Sigmoid colon (tissue), 6 donors: ENCODE measurements at regions not wholly inside any gene's neighbourhood (a gene's known extent, or its start where the extent isn't known, plus 50 kb on each side); places are given as distances from the start of the nearest gene placed in this dataset.

Experiments
- DNase-seq: peaks from one replicate; pipeline ENCODE4 v3.0.0-alpha.2; 2019
- H3K27ac ChIP-seq, 4 donors: fragments of 200-600 bp; sonication (generic); one replicate each; pipeline ENCODE4 v1.5.1; 2016 to 2019; ENCODE audit warnings: mild to moderate bottlenecking in 1 of 4
- H3K27me3 ChIP-seq, 3 donors: fragments of 200-600 bp; sonication (generic); one replicate each; pipeline ENCODE4 v1.5.1; 2019; ENCODE audit warnings: mild to moderate bottlenecking in 1 of 3
- H3K36me3 ChIP-seq, 4 donors: fragments of 200-600 bp; sonication (generic); one replicate each; pipeline ENCODE4 v1.5.1; 2016 to 2019
- H3K4me1 ChIP-seq, 4 donors: fragments of 200-600 bp; sonication (generic); one replicate each; pipeline ENCODE4 v1.5.1; 2017 to 2019
- H3K4me3 ChIP-seq, 4 donors: fragments of 200-600 bp; sonication (generic); one replicate each; pipeline ENCODE4 v1.5.1; 2017 to 2019; ENCODE audit warnings: mild to moderate bottlenecking in 2 of 4, moderate library complexity in 1 of 4
- H3K9me3 ChIP-seq, 4 donors: fragments of 200-600 bp in 3 of 4; sonication (generic) in 3 of 4; one replicate each; pipeline versions ENCODE4 v1.5.1 to v1.6.1; 2013 to 2019
- EP300 ChIP-seq, 4 donors: sonication (generic); formaldehyde crosslinking; IDR thresholded peaks; one replicate each; pipeline ENCODE4 v1.6.1; 2017; ENCODE audit warnings: antibody characterized with exemption in 4 of 4
- POLR2A ChIP-seq, 2 donors: fragments of 450-650 bp; IDR thresholded peaks; one replicate each; pipeline ENCODE4 v1.6.1; 2016; ENCODE audit warnings: antibody characterized with exemption in 2 of 2, mild to moderate bottlenecking in 2 of 2, moderate library complexity in 2 of 2
- POLR2AphosphoS5 ChIP-seq, 4 donors: sonication (generic); formaldehyde crosslinking; IDR thresholded peaks; one replicate each; pipeline ENCODE4 v1.6.1; 2017; ENCODE audit warnings: antibody characterized with exemption in 4 of 4
- WGBS, 2 donors: extraction: QIAGEN DNeasy Blood & Tissue Kit; methylation state at CpG; one replicate each; pipeline ENCODE4 v1.1.7; 2013; 5-methylcytosine and 5-hydroxymethylcytosine counted together
- intact Hi-C: fragments of 100-400 bp; cut with DNase I; formaldehyde crosslinking; loops from one replicate; pipeline ENCODE4 v1.15.1; 2023
- TF ChIP-seq, protein P1 (sequence below), 4 experiments: fragments of 450-650 bp in 3 of 4; fragments of 200-600 bp in 1 of 4; IDR thresholded peaks; one replicate each; pipeline ENCODE4 v1.5.1; 2016 to 2019; ENCODE audit warnings: antibody characterized with exemption in 4 of 4, mild to moderate bottlenecking in 3 of 4, moderate library complexity in 2 of 4
- donor health status: healthy with polysubstance abuse.
- donor health status: healthy.

DNA sequence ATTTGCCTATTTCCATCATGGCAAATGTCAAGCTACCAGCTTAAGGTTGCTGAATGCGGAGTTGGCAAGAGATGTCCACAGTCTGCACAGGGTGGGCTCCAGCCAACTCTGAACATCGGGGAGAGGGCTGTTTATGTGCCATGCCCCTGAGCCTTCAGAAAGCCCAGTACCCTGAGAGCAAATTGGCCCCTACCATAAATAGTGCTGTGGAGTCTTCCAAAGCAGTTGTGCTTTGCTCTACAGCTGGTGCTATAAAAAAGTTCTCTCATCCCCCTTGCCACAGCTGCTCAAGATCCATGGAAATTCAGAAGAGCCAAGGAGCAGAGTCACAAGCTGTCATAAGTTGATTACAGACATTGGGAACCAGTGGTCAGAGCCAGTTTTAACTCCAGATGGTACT lies 85.6 kb upstream of the CLDN14 start:
- H3K9me3 ChIP-seq = peaks cover 0 to 3% (median 0%) of the 10 kb centered on the region in 4 donors
- no peaks in the 10 kb centered on the region for H3K4me1 ChIP-seq
- peaks cover 0 to 28% (median 4%) of the 10 kb centered on the region in 3 donors for H3K27me3 ChIP-seq
- H3K4me3 ChIP-seq = no peak overlapping the region
- no peaks in the 10 kb centered on the region for H3K36me3 ChIP-seq
- WGBS, 2 donors = 83 to 90% methylated on average over 2 of the region's 2 CpGs
- TF ChIP-seq POLR2A (IDR thresholded peaks at IDR 0.05) = no peak
- no peak for TF ChIP-seq POLR2AphosphoS5 (IDR thresholded peaks at IDR 0.05)
- TF ChIP-seq EP300 (IDR thresholded peaks at IDR 0.05) = no peak
- TF ChIP-seq, protein P1, sequence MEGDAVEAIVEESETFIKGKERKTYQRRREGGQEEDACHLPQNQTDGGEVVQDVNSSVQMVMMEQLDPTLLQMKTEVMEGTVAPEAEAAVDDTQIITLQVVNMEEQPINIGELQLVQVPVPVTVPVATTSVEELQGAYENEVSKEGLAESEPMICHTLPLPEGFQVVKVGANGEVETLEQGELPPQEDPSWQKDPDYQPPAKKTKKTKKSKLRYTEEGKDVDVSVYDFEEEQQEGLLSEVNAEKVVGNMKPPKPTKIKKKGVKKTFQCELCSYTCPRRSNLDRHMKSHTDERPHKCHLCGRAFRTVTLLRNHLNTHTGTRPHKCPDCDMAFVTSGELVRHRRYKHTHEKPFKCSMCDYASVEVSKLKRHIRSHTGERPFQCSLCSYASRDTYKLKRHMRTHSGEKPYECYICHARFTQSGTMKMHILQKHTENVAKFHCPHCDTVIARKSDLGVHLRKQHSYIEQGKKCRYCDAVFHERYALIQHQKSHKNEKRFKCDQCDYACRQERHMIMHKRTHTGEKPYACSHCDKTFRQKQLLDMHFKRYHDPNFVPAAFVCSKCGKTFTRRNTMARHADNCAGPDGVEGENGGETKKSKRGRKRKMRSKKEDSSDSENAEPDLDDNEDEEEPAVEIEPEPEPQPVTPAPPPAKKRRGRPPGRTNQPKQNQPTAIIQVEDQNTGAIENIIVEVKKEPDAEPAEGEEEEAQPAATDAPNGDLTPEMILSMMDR (IDR thresholded peaks at IDR 0.05) = no peak
- intact Hi-C loops = no loop called here
- no peak overlapping the region for H3K27ac ChIP-seq
- no peak for DNase-seq

DNA sequence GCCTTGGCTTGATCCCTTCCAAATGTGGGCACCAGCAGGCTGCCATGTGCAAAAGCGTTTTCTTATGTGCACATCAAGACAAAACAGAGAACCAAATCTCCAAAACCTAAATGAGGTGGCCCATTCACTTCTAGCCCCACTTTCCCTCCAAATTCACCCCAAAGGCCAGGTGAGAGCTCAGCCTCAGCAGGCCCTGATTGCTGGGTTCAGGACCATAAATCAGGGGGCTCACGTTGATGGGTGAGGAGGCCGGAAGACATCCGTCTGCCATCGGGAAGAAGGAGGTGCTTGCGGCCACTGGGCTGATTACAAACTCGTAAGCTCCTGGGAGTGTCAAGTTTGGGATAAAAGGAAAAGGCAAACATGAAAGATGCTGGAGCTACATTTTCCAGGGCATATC lies 86.7 kb upstream of the CLDN14 start:
- intact Hi-C loops = no loop called here
- no peak for TF ChIP-seq POLR2A (IDR thresholded peaks at IDR 0.05)
- TF ChIP-seq POLR2AphosphoS5 (IDR thresholded peaks at IDR 0.05) = no peak
- TF ChIP-seq, protein P1 (IDR thresholded peaks at IDR 0.05) = no peak
- TF ChIP-seq EP300 (IDR thresholded peaks at IDR 0.05) = no peak
- peaks cover 0 to 28% (median 4%) of the 10 kb centered on the region in 3 donors for H3K27me3 ChIP-seq

GRCh38 chr21:36567216-36567885 lies 87.4 kb upstream of the CLDN14 start:
- Histone ChIP-seq H3K36me3 (no peaks in the 10 kb centered on the region), H3K9me3 (peaks cover 0 to 3% (median 0%) of the 10 kb centered on the region in 4 donors), H3K27ac (no peak overlapping the region), H3K4me3 (no peak overlapping the region), H3K4me1 (no peaks in the 10 kb centered on the region), H3K27me3 (peaks cover 0 to 28% (median 4%) of the 10 kb centered on the region in 3 donors)
- 49 to 59% methylated on average over 5 of the region's 5 CpGs for WGBS, 2 donors
- DNase-seq = no peak
- intact Hi-C loops = no loop called here
- TF ChIP-seq, protein P1 (IDR thresholded peaks at IDR 0.05) = no peak
- no peak for TF ChIP-seq POLR2AphosphoS5 (IDR thresholded peaks at IDR 0.05)
- TF ChIP-seq POLR2A (IDR thresholded peaks at IDR 0.05) = no peak
- no peak for TF ChIP-seq EP300 (IDR thresholded peaks at IDR 0.05)

More for the DNA sequence above, 86.7 kb upstream of the CLDN14 start:
- no peaks in the 10 kb centered on the region for H3K4me1 ChIP-seq
- H3K27ac ChIP-seq = no peak overlapping the region
- peaks cover 0 to 3% (median 0%) of the 10 kb centered on the region in 4 donors for H3K9me3 ChIP-seq
- no peaks in the 10 kb centered on the region for H3K36me3 ChIP-seq
- 78 to 84% methylated on average over 7 of the region's 7 CpGs for WGBS, 2 donors
- H3K4me3 ChIP-seq = no peak overlapping the region
- DNase-seq = no peak

DNA sequence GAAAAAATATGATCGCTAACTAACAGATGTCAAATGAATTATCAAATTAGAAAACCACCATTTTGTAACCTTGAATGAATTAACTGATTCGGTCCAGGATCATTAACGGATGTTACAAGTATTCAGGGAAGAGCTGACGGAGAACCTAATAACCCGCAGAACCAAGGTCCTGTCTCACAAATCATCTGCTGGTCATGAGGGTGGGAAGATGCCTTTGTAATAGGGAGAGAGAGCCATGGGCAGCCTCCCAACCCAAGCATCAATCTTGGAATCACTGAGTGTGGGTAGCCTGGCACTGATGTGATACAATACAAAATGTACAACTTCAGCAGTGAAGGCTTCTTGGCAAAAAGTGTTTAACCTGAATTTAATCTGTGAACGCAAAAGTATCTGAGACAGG lies 89.6 kb upstream of the CLDN14 start:
- no peaks in the 10 kb centered on the region for H3K36me3 ChIP-seq
- TF ChIP-seq EP300 (IDR thresholded peaks at IDR 0.05) (no peak), POLR2A (IDR thresholded peaks at IDR 0.05) (no peak), POLR2AphosphoS5 (IDR thresholded peaks at IDR 0.05) (no peak)
- TF ChIP-seq, protein P1 (IDR thresholded peaks at IDR 0.05) = no peak
- peaks cover 0 to 3% (median 1%) of the 10 kb centered on the region in 4 donors for H3K9me3 ChIP-seq
- 94 to 95% methylated on average over 6 of the region's 6 CpGs for WGBS, 2 donors
- H3K27me3 ChIP-seq = peaks cover 0 to 28% (median 8%) of the 10 kb centered on the region in 3 donors
- intact Hi-C loops = no loop called here
- H3K4me3 ChIP-seq = no peak overlapping the region
- no peak for DNase-seq
- no peak overlapping the region for H3K27ac ChIP-seq
- H3K4me1 ChIP-seq = no peaks in the 10 kb centered on the region
